CD4-positive, alpha-beta T cell treated with Interleukin-12 subunit alpha and Interleukin-12 subunit beta, for 1 hour (primary cell): ENCODE measurements at regions not wholly inside any gene's neighbourhood (a gene's known extent, or its start where the extent isn't known, plus 50 kb on each side); places are given as distances from the start of the nearest gene placed in this dataset.
"Not testable (repeated sequence)": the region's sequence is repeated elsewhere in the genome, so short reads cannot be mapped to it uniquely, and the experiment has no call there.

Experiments used
- DNase-seq: peaks from one replicate; pipeline ENCODE4 v3.0.0-alpha.2; 2020

- DNase-seq = no peak
Measured at GRCh38 chr3:95312650-95313049, 1249.8 kb downstream of the NSUN3 start.

- DNase-seq = no peak
Measured at GRCh38 chr3:95319921-95320494, 1257.1 kb downstream of the NSUN3 start.

- no peak for DNase-seq
Measured at GRCh38 chr3:95327478-95327877, 1264.6 kb downstream of the NSUN3 start.

GRCh38 chr3:95333826-95334225, 1271.0 kb downstream of the NSUN3 start:
- no peak for DNase-seq

GRCh38 chr3:95334461-95334860, 1271.6 kb downstream of the NSUN3 start:
- no peak for DNase-seq

GRCh38 chr3:95335517-95335916, 1272.7 kb downstream of the NSUN3 start:
- DNase-seq = no peak

- no peak for DNase-seq
Measured at GRCh38 chr3:95338446-95338845, 1275.6 kb downstream of the NSUN3 start.

GRCh38 chr3:95341314-95341713, 1278.5 kb downstream of the NSUN3 start:
- no peak for DNase-seq

- no peak for DNase-seq
Measured at GRCh38 chr3:95343228-95343627, 1280.4 kb downstream of the NSUN3 start.

- DNase-seq = no peak
Measured at GRCh38 chr3:95343767-95344166, 1280.9 kb downstream of the NSUN3 start.

- not testable (repeated sequence) for DNase-seq
Measured at GRCh38 chr3:95347936-95348335, 1285.1 kb downstream of the NSUN3 start.

- no peak for DNase-seq
Measured at GRCh38 chr3:95348879-95349278, 1286.0 kb downstream of the NSUN3 start.

GRCh38 chr3:95350049-95350448, 1287.2 kb downstream of the NSUN3 start:
- DNase-seq = no peak

GRCh38 chr3:95351158-95351557, 1288.3 kb downstream of the NSUN3 start:
- DNase-seq = no peak

GRCh38 chr3:95352471-95352870, 1289.6 kb downstream of the NSUN3 start:
- DNase-seq = no peak

- DNase-seq = no peak
Measured at GRCh38 chr3:95354489-95354888, 1291.6 kb downstream of the NSUN3 start.

GRCh38 chr3:95356764-95357501, 1294.1 kb downstream of the NSUN3 start:
- DNase-seq = no peak

GRCh38 chr3:95387242-95388021, 1324.6 kb downstream of the NSUN3 start:
- no peak for DNase-seq

GRCh38 chr3:95389725-95390313, 1327.0 kb downstream of the NSUN3 start:
- no peak for DNase-seq

GRCh38 chr3:95394286-95394685, 1331.4 kb downstream of the NSUN3 start:
- no peak for DNase-seq

- no peak for DNase-seq
Measured at GRCh38 chr3:95399585-95399984, 1336.7 kb downstream of the NSUN3 start.

- DNase-seq = no peak
Measured at GRCh38 chr3:95401693-95402092, 1338.8 kb downstream of the NSUN3 start.

- DNase-seq = no peak
Measured at GRCh38 chr3:95407709-95408463, 1345.0 kb downstream of the NSUN3 start.
